Nucleus accumbens (tissue), 56 donors: ENCODE measurements at regions not wholly inside any gene's neighbourhood (a gene's known extent, or its start where the extent isn't known, plus 50 kb on each side); places are given as distances from the start of the nearest gene placed in this dataset.
"Not testable (repeated sequence)": the region's sequence is repeated elsewhere in the genome, so short reads cannot be mapped to it uniquely, and the experiment has no call there.

Experiments used
- DNase-seq, 56 donors: peaks; one replicate each; lab custom pipeline; 2025; lab: John Stamatoyannopoulos, UW

DNA sequence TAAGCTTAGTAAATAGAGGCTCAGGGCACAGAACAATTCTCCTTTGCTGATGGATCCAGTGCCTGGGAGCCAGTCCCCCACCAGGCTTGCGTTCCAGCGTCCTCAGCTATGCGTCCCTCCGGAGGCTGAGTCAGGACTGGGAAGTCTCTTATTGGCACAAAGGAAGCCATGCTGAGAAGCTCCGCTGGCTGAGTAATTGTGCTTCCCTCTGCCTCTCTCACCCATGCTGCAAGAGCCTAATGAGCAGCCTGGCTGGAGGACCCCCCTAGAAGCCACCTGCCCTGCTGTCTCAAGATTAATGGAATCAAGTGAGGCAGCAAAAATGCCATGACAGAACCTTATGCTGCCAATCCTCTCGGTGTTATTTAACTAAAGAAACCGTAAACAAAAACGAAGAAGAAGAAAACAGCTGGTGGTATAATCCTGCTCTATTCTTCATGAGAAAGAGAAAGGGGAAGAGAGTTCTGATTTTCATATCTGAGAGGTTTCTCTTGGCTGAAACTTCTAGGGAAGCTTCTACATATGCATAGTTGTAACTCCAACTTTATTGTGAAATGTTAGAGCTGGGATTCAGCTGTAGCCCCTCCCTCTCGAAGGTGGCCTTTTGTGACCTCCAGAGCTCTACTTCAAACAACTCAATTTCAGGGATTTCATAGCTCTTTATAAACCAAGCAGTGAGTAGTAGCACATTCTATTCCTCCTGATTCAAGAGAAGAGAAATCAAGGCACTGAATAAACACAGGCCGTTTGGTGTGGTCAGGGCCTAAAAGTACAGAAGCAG is 185.4 kb upstream of the SEMA6A start:
- DNase-seq, result peak in 2 of 56 donors; percentile 15 to 65

DNA sequence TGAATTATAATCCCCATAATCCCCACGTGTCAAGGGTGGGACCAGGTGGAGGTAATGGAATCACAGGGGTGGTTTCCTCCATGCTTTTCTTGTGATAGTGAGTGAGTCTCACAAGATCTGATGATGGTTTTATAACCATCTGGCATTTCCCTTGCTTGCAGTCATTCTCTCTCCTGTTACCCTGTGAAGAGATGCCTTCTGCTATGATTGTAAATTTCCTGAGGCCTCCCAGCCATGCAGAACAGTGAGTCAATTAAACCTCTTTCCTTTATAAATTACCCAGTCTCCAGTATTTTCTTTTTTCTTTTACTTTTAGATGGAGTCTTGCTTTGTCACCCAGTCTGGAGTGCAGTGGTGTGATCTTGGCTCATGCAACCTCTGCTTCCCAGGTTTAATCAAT is 182.7 kb upstream of the SEMA6A start:
- no peak for DNase-seq

DNA sequence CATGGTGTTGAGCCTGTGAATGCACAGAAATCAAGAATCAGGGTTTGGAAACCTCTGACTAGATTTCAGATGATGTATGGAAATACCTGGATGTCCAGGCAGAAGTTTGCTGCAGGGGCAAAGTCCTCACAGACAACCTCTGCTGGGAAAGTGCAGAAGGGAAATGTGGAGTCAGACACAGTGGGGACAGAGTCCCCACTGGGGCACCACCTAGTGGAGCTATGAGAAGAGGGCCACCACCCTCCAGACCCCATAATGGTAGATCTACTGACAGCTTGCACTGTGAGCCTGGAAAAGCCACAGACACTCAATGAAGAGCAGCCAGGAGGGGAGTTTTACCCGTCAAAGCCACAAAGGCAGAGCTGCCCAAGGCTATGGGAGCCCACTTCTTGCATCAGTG is 181.9 kb upstream of the SEMA6A start:
- no peak for DNase-seq

DNA sequence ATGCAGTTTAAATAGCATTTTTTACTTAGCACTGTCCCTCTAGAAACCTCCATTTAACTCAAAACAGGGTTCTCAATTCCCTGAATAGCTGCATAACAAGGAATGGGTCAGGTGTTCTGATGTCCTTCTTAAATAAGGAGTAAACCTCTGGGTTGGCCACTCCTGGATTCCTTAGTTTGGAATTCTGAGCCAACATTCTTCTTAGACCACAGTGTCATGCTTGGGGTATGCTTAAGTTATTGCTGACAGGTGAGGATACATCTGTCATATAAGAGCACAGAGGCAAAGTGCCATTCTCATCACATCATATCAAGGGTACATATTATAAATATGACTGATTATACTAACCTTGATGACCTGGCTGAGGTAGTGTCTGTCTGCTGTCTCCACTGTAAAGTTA is 179.9 kb upstream of the SEMA6A start:
- no peak for DNase-seq

DNA sequence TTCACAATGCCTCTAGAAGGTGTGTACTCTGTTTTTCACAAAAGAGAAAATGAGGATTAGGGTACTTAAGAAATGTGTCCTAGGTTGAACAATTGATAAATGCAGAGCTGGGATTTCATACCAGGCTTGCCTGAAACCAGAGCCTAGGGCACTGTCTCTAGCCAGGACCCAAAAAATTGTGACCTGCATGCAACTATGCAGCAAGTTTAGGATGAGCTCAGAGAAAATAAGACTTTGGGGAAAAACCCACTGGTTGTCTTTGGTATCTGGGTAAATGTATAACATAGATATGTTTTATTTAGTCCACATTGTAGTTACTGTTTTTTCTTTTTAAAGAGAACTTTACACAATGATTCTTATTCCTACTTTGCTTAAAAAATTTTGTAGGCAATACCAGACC is 177.1 kb upstream of the SEMA6A start:
- DNase-seq, result no peak

DNA sequence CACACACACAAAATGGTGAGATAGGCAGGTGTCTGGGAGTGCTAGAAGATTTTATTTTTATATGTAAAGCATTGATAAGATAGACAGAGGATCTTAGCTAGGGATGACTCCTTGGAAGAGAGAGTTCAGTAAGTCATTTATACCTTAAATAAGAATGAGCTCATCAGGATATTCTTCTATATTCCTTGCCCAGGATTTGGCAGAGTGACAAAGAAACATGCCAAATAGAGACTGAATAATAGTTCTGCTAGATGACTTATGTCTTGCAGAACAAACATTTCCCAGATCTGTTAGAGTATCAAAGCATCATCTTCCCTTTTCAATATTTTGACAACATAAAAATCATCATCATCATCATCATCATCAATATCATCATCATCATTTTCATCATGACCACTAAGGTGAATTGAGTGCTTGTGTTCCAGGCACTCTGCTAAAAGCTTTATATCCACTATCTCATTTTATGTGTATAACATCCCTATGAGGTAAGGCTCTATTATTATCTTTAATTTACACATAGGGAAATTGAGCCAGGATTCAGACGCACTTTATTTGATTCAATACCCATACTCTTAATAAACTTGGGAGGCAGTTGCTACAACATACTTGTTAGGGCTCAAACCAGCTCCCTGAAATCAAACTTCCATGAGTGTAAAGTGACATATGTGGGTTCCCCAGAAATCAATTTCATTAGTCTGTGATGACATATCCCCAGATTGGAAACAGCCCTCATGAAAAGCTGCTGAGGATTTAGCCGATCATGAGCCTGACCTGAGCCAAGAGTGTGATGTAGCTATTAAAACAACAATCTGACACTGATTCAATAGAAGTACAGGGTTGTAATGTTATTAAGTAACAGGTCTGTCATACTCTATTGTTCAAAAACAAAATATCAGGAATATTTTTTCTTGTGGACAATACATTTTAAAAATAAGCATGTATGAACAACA is 176.3 kb upstream of the SEMA6A start:
- DNase-seq, result no peak

DNA sequence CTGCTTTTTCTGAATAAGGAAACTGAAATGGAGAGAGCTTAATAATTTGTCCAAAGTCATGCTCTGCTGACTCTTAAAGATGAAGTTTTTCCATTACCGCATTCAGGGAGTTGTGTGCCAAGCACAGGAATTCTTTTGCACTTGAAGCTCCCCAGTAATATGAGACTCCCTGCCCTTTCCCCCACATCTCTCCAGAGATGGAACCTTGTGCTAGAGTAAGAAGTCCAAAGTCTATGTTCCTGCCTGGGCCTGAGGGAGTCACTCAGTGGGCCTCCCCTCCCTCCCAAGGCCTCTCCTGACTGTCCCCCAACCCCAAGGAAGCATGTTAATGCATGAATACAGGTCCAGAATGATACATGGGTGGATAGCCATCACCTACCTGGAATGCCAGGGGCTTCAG is 173.3 kb upstream of the SEMA6A start:
- DNase-seq, result no peak

DNA sequence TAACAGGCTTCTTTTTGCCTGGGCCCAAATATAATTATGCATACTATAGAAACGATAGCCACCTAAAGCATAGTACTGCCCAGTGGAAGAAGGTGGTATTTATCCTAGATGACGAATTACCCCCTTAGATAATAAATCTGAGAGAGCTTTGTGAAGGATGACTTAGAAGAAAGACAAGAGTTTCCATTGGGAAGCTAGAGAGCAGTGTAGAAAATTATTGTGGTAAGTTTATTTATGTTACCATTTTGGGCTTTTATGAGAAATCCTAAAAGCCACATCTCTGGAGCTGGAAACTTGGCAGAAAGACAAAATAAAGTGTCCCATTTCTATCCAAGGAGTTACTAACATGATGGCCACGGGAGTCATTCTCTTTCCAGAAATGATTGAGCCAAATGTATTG is 172.0 kb upstream of the SEMA6A start:
- no peak for DNase-seq

DNA sequence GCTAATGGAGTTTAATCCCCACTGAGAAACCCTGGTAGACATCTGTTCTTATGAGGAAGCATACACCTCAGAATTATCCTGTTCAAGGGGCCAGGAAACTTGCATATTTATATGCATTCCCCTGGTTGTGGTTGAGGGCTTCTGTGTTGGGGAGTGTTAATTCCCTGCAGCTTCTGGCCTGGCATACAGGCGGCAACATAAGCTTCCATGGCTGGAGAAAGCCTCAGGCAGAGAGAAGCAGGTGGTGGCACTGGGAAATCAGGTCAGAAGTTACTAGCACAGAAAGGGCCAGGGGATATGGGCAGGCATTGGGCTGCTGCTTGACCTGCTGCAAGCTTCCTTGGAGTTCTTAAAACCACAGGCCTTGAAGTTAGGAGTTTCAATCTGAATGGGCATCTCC is 166.1 kb upstream of the SEMA6A start:
- no peak for DNase-seq

DNA sequence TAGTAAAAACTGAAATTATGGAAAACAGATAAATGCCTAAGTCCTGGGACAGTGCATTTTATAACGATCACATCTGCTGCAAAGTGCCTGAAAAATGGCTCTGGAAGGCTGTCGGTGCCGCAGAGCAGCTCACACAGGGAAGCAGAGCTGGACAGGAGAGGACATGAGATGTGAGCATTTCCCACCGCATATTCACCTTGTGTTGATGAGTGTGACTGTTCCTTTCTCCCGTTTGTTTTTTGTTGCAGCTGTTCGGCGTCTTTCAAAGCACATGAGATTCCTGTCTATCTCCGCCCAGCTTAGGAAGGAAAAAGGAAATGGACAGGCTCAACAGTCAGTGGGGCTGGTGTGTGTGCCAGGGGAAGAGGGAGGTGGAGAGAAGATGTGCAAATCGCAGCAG is 164.9 kb upstream of the SEMA6A start:
- no peak for DNase-seq

DNA sequence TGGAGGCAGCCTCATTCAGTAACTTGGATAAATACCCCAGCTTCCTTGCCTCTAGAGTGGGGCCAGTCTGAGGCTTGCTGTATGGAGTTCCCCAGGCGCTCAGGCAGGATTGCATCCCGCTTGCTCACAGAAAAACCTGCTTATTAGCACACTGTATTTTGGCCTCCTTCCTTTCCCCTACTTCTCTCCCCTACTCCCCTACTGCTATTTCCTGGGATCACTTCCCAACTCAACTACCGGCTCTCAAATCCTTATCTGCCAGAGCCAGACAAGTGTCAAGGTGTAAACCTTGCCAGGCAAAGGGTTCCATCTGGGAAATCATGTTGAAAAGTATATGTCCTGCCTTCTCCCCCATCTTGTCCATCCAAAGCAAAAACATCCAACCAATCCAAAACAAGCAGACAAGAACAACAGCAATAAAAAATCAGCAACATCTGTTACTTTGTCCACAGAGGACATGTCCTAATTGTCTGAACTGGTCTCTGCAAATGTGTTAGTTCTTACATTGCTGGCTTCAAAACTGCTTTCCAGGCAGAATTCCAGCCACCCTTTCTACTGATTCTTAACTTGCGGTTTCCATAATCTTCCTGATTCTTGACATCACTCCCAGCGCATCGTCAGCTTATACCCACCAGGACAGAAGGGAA is 164.1 kb upstream of the SEMA6A start:
- no peak for DNase-seq

DNA sequence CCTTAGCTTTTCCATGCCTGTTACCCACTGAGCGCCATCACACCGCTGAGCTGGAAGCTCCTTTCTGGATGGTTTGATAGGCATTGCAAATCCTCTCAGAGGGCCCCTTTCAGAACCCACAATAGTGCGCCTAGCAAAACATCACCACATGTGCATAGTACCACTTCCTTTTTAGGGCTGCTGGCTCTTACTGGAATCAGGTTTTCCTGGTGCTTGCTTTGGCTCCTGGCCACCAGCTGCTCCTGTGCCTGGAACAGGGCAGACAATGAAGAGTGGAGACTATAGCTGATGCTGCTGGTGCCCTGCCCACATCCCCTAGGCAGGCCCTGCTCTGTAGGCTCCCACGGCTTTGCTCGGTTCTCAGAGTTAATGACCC is 163.6 kb upstream of the SEMA6A start:
- DNase-seq, result peak in 1 of 56 donors; percentile 7

DNA sequence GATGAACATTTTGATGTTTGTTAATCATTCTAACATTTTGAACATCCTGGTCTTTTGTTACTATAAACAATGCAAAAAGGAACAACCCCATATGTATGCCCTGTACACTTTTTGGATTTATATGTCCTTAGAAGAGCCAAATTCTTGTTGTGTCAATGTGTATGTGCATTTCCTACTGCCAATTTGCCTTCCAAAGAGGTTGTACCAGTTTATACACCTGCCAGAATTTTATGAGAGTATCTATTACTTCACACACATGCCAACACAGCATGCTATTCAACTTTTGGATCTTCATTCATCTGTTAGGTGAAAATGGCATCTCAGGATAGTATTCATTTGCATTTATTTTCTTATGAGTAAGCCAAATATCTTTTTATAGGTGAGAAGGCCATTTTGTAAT is 162.0 kb upstream of the SEMA6A start:
- no peak for DNase-seq

DNA sequence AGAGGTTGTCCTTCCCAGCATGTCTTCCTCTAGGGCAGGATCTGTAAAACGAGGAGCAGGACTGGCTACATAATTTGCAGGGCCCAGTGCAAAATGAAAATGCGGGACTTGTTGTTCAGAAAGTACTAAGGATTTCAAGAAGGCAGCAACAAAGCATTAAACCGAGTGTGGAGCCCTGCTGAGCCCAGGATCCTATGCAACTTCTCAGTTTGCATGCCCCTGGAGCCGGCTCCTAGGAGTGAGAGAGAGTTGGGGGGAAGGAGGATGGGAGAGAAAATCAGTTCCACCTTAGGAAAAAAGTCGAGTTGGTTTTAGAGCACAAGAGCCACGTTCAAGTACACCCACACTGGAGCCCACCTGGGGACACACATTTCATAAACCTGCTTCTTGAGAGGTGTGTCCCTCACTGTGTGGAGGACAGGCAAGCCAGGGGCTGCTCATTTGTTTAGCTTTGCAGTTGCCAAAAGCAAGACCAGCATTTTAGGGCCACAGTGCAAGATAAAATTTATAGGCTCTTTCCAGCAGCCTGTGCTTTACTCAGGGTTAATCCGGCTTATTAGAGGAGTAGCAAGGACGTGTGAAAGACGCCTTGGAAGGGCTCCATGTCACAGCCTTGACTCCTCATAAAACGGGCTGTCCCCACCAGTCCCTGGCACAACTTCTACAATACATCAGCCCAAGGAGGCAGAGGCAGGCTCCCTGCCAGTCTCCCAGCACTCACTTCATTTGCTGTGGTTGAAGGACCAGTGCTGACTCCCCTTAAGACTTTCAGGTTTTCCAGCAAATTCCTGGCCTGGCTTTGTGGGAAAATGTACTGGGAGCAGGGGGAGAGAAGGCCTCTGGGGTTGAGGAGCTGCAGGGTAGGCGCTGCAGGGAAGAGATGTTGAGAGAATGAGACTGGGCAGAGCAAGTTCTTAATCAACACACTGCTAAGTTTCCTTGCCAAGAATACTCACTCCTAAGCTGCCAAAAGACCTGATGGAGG is 159.7 kb upstream of the SEMA6A start:
- peak in 39 of 56 donors; percentile 4 to 71 (median 21) for DNase-seq

DNA sequence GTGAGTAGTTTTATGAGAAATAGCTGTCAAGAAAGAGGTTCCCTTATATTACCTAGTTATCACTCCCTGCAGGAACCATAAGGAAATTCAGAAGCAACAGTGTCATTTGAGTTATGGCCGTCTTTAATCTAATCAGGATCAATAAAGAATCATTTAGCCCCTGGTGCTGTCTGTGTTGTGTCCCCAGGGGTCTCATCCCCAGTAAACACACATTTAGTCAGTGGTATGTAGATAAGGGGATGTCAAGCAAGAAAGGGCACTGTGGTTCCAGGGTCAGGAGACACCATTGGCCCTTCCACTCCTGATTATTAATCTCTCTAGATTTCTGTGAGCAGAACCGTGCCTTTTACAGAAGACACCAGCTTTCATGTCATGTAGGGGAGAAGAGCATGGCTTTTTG is 158.0 kb upstream of the SEMA6A start:
- DNase-seq, result no peak

DNA sequence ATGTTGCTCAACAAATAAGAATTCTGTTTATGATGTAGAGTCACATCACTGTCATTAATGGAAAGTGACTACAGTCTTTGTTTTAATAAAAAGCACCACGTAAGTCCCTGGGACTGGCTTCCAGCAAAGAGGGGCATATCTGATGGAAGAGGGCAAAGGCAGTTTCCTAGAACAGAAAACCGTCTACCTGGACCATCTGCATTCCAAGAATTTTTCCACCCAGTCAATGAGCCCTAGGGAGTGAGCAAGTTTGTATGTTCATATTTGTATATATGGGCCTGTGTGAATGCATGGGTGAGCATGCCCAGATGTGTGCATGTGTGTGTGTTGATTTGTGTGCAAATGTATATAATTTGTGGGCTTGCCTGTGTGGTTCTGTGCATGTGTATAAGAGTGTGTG is 156.8 kb upstream of the SEMA6A start:
- no peak for DNase-seq

DNA sequence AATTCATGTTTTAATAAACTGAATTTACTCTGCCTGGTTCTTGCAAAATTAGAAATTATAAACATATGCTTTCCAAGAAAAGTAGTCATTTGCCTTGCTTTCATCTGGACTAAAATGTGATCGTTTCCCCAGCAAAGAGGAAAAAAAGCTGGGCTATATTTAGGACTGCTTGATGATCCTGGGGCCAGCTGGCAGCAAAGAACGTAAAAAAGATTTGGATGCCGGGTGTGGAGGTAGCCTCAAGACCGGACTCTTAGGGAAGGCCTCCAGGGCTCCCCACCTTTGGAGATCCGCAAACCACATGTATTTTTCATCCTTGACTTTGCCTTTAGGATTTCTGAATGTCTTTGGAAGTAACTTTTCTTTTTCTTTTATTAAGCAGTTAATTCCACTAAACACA is 156.1 kb upstream of the SEMA6A start:
- DNase-seq, result no peak

DNA sequence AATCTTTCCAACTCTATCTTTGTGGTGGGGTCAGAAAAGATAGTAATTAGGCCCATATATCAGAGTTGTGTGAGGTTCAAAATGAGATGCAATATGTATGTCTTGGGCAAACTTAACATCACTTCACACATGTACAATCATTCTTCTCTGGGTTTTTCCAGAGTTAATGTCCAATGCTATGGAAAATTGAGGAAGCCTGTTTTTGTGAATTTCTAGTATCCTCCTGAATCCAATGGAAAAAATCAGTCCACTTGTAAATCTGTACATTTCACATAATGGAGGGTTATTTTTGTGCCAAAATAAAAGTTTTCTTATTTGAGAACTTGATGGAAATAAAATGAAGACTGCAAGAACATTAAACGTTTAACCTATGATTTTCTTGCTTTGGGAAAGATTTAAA is 155.6 kb upstream of the SEMA6A start:
- no peak for DNase-seq

DNA sequence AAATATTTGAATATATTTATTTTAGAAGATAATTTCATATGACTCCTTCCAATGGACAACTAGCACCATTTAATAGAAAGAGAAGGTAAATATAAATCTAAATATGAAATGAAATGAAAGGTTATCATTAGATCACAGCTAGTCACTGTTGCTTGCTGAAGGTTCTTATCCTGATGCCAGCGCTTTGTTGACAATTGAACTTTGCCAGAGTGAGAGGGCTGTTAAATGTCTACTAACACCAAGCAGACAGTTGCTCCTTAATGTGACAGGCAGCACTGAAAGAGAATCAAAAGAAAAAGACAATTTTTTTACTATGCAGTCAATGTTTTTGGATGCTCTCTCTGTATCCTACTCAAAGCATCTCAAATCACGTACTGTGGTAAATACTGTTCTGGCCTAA is 152.6 kb upstream of the SEMA6A start:
- DNase-seq, result no peak

DNA sequence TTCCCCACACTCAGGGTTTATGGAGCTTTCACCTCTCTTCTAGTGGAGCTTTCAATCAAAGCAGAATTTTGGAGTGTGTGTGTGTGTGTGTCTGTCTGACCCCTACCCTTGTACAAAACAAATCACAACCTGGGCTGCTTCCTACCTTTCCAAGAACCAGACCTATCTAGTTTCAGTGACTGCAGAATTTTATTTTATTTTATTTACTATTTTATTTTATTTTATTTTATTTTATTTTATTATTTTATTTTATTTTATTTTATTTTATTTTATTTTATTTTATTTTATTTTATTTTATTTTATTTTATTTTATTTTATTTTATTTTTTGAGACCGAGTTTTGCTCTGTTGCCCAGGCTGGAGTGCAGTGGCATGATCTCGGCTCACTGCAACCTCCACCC is 151.6 kb upstream of the SEMA6A start:
- not testable (repeated sequence) for DNase-seq
